Esophagus muscularis mucosa (tissue), 4 donors: ENCODE measurements at regions not wholly inside any gene's neighbourhood (a gene's known extent, or its start where the extent isn't known, plus 50 kb on each side); places are given as distances from the start of the nearest gene placed in this dataset.

ENCODE experiments used
- DNase-seq: peaks from one replicate; pipeline ENCODE4 v3.0.0-alpha.2; 2017; ENCODE audit errors: extremely low spot score
- H3K27ac ChIP-seq, 4 donors: fragments of 200-600 bp; sonication (generic); replicated peaks in 1 of 4; 1 replicate in 3 of 4; 2 replicates in 1 of 4; pipeline ENCODE4 v1.5.1; 2016 to 2019; ENCODE audit warnings: mild to moderate bottlenecking in 1 of 4
- H3K27me3 ChIP-seq, 4 donors: fragments of 200-600 bp; sonication (generic); one replicate each; pipeline versions ENCODE4 v1.5.1 to v1.6.0; 2016 to 2019
- H3K36me3 ChIP-seq, 4 donors: fragments of 200-600 bp; sonication (generic); one replicate each; pipeline ENCODE4 v1.5.1; 2016 to 2019
- H3K4me1 ChIP-seq, 4 donors: fragments of 200-600 bp; sonication (generic); one replicate each; pipeline ENCODE4 v1.5.1; 2016 to 2019
- H3K4me3 ChIP-seq, 4 donors: fragments of 200-600 bp; sonication (generic); 1 replicate in 2 of 4; 2 replicates in 2 of 4; pipeline ENCODE4 v1.5.1; 2016 to 2019; ENCODE audit warnings: mild to moderate bottlenecking in 4 of 4, moderate library complexity in 1 of 4
- H3K9me3 ChIP-seq, 4 donors: fragments of 200-600 bp; sonication (generic); 1 replicate in 3 of 4; 2 replicates in 1 of 4; pipeline ENCODE4 v1.5.1; 2016 to 2019
- EP300 ChIP-seq: sonication (generic); formaldehyde crosslinking; IDR thresholded peaks from one replicate; pipeline ENCODE4 v1.6.1; 2017; ENCODE audit warnings: antibody characterized with exemption
- POLR2A ChIP-seq: fragments of 450-650 bp; IDR thresholded peaks from one replicate; pipeline ENCODE4 v1.6.1; 2017; ENCODE audit warnings: antibody characterized with exemption, moderate library complexity, mild to moderate bottlenecking, low read depth
- POLR2AphosphoS5 ChIP-seq, 2 donors: sonication (generic); formaldehyde crosslinking; IDR thresholded peaks; one replicate each; pipeline ENCODE4 v1.6.1; 2017; ENCODE audit warnings: antibody characterized with exemption in 2 of 2
- WGBS: methylation state at CpG from one replicate; pipeline ENCODE4 v1.1.5; 2018; 5-methylcytosine and 5-hydroxymethylcytosine counted together
- intact Hi-C: fragments of 100-400 bp; cut with DNase I; formaldehyde crosslinking; loops from one replicate; pipeline ENCODE4 v1.15.1; 2023
- TF ChIP-seq, protein P1 (sequence below), 3 experiments: fragments of 200-600 bp in 2 of 3; fragments of 450-650 bp in 1 of 3; sonication (generic) in 2 of 3; IDR thresholded peaks; one replicate each; pipeline ENCODE4 v1.5.1; 2017 to 2019; ENCODE audit warnings: antibody characterized with exemption in 3 of 3, mild to moderate bottlenecking in 2 of 3, moderate library complexity in 1 of 3

DNA sequence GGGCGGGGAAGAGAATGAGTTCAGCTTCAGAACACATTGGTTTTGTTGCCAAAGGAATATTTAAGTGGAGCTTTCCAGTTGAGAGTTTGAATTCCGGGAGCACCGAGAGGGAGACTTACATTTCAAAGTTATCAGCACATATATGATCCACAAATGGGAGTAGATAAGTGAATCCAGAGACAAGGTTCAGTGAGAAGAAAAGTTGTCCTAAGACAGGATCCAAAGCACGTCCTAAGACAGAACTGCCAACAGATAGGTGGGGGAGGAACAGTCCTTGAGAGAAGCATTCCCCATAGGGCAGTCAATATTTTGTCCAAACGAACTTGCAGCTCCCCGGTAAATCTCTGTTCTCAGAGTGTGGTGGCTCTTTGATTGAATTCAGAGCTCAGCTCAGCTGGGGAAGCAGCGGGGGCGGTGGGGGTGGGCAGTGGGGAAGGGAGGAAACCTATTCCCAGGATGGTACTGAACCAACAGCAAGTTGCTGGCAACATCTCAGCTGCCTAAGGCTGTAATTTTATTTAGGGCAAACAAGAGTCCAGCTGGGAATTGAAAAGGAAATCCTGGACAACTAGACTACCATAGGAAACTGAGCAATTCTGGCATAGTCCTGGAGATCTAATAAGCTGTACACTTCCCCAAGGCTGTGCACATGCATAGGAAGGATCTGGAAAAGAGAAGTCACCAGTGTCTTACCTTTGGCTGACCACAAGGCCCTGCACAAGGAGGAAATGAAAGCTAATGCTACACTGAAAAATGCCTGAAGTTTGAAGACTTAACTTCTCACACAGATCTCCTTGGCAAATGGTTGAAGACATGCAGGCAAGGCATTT, 94.2 kb upstream of the CXCL12 start:
- H3K4me1 ChIP-seq: peaks cover 0 to 9% (median 4%) of the 10 kb centered on the region in 4 donors
- no peak overlapping the region for H3K4me3 ChIP-seq
- no peaks in the 10 kb centered on the region for H3K9me3 ChIP-seq
- intact Hi-C loops: no loop called here
- H3K36me3 ChIP-seq: no peaks in the 10 kb centered on the region
- WGBS: 51% methylated on average over 8 of the region's 8 CpGs
- H3K27ac ChIP-seq: no peak overlapping the region
- TF ChIP-seq POLR2A (no peak), POLR2AphosphoS5 (IDR thresholded peaks at IDR 0.05) (no peak), EP300 (no peak)
- TF ChIP-seq, protein P1, sequence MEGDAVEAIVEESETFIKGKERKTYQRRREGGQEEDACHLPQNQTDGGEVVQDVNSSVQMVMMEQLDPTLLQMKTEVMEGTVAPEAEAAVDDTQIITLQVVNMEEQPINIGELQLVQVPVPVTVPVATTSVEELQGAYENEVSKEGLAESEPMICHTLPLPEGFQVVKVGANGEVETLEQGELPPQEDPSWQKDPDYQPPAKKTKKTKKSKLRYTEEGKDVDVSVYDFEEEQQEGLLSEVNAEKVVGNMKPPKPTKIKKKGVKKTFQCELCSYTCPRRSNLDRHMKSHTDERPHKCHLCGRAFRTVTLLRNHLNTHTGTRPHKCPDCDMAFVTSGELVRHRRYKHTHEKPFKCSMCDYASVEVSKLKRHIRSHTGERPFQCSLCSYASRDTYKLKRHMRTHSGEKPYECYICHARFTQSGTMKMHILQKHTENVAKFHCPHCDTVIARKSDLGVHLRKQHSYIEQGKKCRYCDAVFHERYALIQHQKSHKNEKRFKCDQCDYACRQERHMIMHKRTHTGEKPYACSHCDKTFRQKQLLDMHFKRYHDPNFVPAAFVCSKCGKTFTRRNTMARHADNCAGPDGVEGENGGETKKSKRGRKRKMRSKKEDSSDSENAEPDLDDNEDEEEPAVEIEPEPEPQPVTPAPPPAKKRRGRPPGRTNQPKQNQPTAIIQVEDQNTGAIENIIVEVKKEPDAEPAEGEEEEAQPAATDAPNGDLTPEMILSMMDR (IDR thresholded peaks at IDR 0.05): no peak
- no peaks in the 10 kb centered on the region for H3K27me3 ChIP-seq
- DNase-seq: no peak

DNA sequence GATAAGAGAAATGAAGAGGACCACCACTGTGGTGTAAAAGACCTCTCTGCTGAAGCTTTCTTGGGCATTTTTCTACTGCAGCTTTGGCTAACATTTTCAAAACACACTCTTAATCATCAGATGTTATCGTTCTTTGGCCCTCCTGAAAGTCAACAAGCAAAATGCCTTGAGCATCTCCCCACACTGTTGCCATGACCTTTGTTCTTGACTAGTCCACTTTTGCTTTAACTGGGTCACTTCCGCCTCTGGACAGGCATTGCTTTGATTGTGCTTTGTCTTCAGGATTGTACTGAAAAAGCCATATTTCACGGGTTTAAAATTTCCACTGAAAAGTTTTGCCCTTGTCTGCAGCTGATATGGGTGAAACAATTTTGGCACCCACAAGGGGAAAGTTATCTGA, 107.8 kb upstream of the CXCL12 start:
- intact Hi-C loops: no loop called here
- no peak overlapping the region for H3K4me3 ChIP-seq
- DNase-seq: no peak

DNA sequence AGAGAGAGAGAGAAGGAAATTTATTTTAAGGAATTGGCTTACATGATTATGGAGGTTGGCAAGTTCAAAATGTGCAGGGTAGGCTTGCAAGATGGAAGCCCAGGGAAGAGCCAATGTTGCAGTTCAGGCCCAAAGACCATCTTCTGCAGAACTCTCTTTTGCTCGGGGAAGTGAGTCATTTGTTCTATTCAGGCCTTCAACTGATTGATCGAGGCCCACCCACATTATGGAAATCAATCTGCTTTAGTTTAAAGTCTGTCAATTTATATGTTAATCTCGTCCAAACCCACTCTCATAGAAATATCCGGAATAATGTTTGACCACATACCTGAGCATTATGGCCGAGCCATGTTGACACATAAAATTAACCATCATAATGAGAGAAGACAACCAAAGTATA, 113.3 kb upstream of the CXCL12 start:
- WGBS: 89% methylated on average over 5 of the region's 5 CpGs
- intact Hi-C loops: no loop called here

More for the DNA sequence above, 107.8 kb upstream of the CXCL12 start:
- H3K4me1 ChIP-seq: no peaks in the 10 kb centered on the region
- TF ChIP-seq, protein P1 (IDR thresholded peaks at IDR 0.05): no peak
- no peak for TF ChIP-seq EP300
- no peak for TF ChIP-seq POLR2A
- TF ChIP-seq POLR2AphosphoS5 (IDR thresholded peaks at IDR 0.05): no peak
- H3K9me3 ChIP-seq: peaks cover 0 to 4% (median 0%) of the 10 kb centered on the region in 4 donors
- H3K36me3 ChIP-seq: no peaks in the 10 kb centered on the region
- H3K27ac ChIP-seq: no peak overlapping the region
- WGBS: 59% methylated on average over 3 of the region's 3 CpGs
- no peaks in the 10 kb centered on the region for H3K27me3 ChIP-seq

DNA sequence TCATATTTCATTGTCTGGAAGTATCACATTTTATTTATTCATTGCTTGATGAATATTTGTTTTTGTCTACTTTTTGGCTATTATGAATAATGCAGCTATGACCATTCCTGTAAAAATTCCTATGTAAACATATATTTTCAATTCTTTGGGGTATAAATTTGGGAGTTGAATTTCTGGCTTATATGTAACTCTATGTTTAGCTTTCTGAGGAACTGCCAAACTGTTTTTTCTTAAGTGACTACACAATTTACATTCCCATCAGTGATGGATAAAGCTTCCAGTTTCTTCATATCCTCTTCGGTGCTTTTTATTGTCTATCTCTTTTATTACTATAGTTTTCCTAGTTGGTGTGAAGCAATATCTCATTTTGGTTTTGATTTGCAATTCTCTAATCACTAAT, 115.6 kb upstream of the CXCL12 start:
- WGBS: 53% methylated on average over 1 of the region's 1 CpG
- intact Hi-C loops: no loop called here
- Histone ChIP-seq H3K4me1 (no peaks in the 10 kb centered on the region), H3K27me3 (no peaks in the 10 kb centered on the region), H3K9me3 (peaks cover 0 to 9% (median 2%) of the 10 kb centered on the region in 4 donors), H3K27ac (no peak overlapping the region), H3K4me3 (no peak overlapping the region), H3K36me3 (no peaks in the 10 kb centered on the region)
- TF ChIP-seq POLR2A (no peak), POLR2AphosphoS5 (IDR thresholded peaks at IDR 0.05) (no peak), EP300 (no peak)
- TF ChIP-seq, protein P1 (IDR thresholded peaks at IDR 0.05): no peak
- no peak for DNase-seq

More for the DNA sequence above, 113.3 kb upstream of the CXCL12 start:
- no peak for DNase-seq
- no peaks in the 10 kb centered on the region for H3K36me3 ChIP-seq
- no peaks in the 10 kb centered on the region for H3K27me3 ChIP-seq
- TF ChIP-seq, protein P1 (IDR thresholded peaks at IDR 0.05): no peak
- TF ChIP-seq EP300 (no peak), POLR2A (no peak)
- H3K4me1 ChIP-seq: no peaks in the 10 kb centered on the region
- H3K9me3 ChIP-seq: peaks cover 0 to 9% (median 2%) of the 10 kb centered on the region in 4 donors
- no peak overlapping the region for H3K4me3 ChIP-seq
- no peak overlapping the region for H3K27ac ChIP-seq
